ENCODE measurements at regions not wholly inside any gene's neighbourhood (a gene's known extent, or its start where the extent isn't known, plus 50 kb on each side); places are given as distances from the start of the nearest gene placed in this dataset.
A peak's percentile ranks its signal among the peaks of the same experiment; 100 is the strongest.

- TF ChIP-seq ZNF891 (CRISPR knock-in tag; IDR thresholded peaks at IDR 0.05) (no peak), ELF1 (CRISPR knock-in tag; IDR thresholded peaks at IDR 0.05) (no peak), CENPT (CRISPR knock-in tag; IDR thresholded peaks at IDR 0.05; ENCODE audit: low read depth) (peak; percentile 84; the same call in 1 of the 2 replicates), ZNF275 (CRISPR knock-in tag; IDR thresholded peaks at IDR 0.05; ENCODE audit: borderline replicate concordance) (no peak), THRA (CRISPR knock-in tag; IDR thresholded peaks at IDR 0.05; ENCODE audit: borderline replicate concordance) (no peak), MLX (CRISPR knock-in tag; IDR thresholded peaks at IDR 0.05) (no peak), FOSL2 (CRISPR knock-in tag; IDR thresholded peaks at IDR 0.05) (no peak), ZNF17 (CRISPR knock-in tag; IDR thresholded peaks at IDR 0.05) (no peak), ARID2 (CRISPR knock-in tag; IDR thresholded peaks at IDR 0.05; ENCODE audit: borderline replicate concordance) (no peak), TP53 (CRISPR knock-in tag; conservative IDR thresholded peaks at IDR 0.05) (no peak), ZFY (CRISPR knock-in tag; IDR thresholded peaks at IDR 0.05) (peak; percentile 55; the same call in 1 of the 2 replicates), PAX8 (CRISPR knock-in tag; IDR thresholded peaks at IDR 0.05; ENCODE audit: borderline replicate concordance) (no peak), PBX3 (CRISPR knock-in tag; IDR thresholded peaks at IDR 0.05; ENCODE audit: borderline replicate concordance) (no peak), NCOA5 (CRISPR knock-in tag; IDR thresholded peaks at IDR 0.05) (no peak), ZMAT3 (CRISPR knock-in tag; conservative IDR thresholded peaks at IDR 0.05) (no peak), ZNF260 (CRISPR knock-in tag; IDR thresholded peaks at IDR 0.05; ENCODE audit: borderline replicate concordance, low read depth) (no peak), TFDP1 (CRISPR knock-in tag; IDR thresholded peaks at IDR 0.05; ENCODE audit: borderline replicate concordance) (peak; percentile 73; the same call in 1 of the 2 replicates), ZC3H13 (CRISPR knock-in tag; IDR thresholded peaks at IDR 0.05) (no peak), ZNF317 (CRISPR knock-in tag; IDR thresholded peaks at IDR 0.05) (no peak), NFKB2 (CRISPR knock-in tag; IDR thresholded peaks at IDR 0.05; ENCODE audit: borderline replicate concordance) (peak; percentile 90; the same call in 1 of the 2 replicates), MEIS2 (CRISPR knock-in tag; IDR thresholded peaks at IDR 0.05) (peak; percentile 13; the same call in 1 of the 2 replicates), IRX3 (CRISPR knock-in tag; IDR thresholded peaks at IDR 0.05; ENCODE audit: borderline replicate concordance, low read depth) (no peak), PHB2 (IDR thresholded peaks at IDR 0.05; ENCODE audit: partially characterized antibody) (no peak)
These were observed 58.3 kb upstream of the CIBAR2 start (continued) for GRCh38 chr16:85170590-85171003.
